Calu3 (cell line): ENCODE measurements at regions not wholly inside any gene's neighbourhood (a gene's known extent, or its start where the extent isn't known, plus 50 kb on each side); places are given as distances from the start of the nearest gene placed in this dataset.

Experiments used
- BruUV-seq: library from RNA; stranded (reverse); fragments of 400-500 nt; replicated peaks from 2 replicates; lab custom pipeline; 2021; lab: Mats Ljungman, UMichigan
- CTCF ChIA-PET: fragments of 300-600 bp; sonication (Branson Sonifier 250); formaldehyde crosslinking; loops from one replicate; lab custom pipeline; 2022; ENCODE audit warnings: antibody characterized with exemption; lab: Charles Lee
- DNase-seq: peaks from one replicate; pipeline ENCODE4 v3.0.0; 2022
- H3K27ac Mint-ChIP-seq: one replicate; pipeline ENCODE4 v1.8.0; 2022; ENCODE audit warnings: mixed read lengths; ENCODE audit not compliant: unreplicated experiment
- H3K27me3 Mint-ChIP-seq: one replicate; pipeline ENCODE4 v1.8.0; 2022; ENCODE audit warnings: mixed read lengths; ENCODE audit not compliant: unreplicated experiment
- H3K36me3 Mint-ChIP-seq: one replicate; pipeline ENCODE4 v1.8.0; 2022; ENCODE audit warnings: mild to moderate bottlenecking, moderate library complexity, mixed read lengths; ENCODE audit not compliant: insufficient read depth, unreplicated experiment
- H3K4me1 Mint-ChIP-seq: one replicate; pipeline ENCODE4 v1.8.0; 2022; ENCODE audit warnings: mild to moderate bottlenecking, low read depth, mixed read lengths; ENCODE audit not compliant: unreplicated experiment
- H3K4me3 Mint-ChIP-seq: one replicate; pipeline ENCODE4 v1.8.0; 2022; ENCODE audit warnings: mild to moderate bottlenecking, low read depth, moderate library complexity, mixed read lengths; ENCODE audit not compliant: unreplicated experiment
- H3K9me3 Mint-ChIP-seq: one replicate; pipeline ENCODE4 v1.8.0; 2022; ENCODE audit warnings: low read depth, mixed read lengths; ENCODE audit not compliant: unreplicated experiment
- intact Hi-C: fragments of 100-400 bp; cut with micrococcal nuclease; formaldehyde crosslinking; loops from one replicate; pipeline ENCODE4 v1.10.0; 2022; ENCODE audit not compliant: unreplicated experiment
- TF ChIP-seq, protein P1 (sequence below): fragments of 200-600 bp; IDR thresholded peaks from one replicate; pipeline ENCODE4 v1.8.0; 2022; ENCODE audit warnings: antibody characterized with exemption; ENCODE audit not compliant: unreplicated experiment

DNA sequence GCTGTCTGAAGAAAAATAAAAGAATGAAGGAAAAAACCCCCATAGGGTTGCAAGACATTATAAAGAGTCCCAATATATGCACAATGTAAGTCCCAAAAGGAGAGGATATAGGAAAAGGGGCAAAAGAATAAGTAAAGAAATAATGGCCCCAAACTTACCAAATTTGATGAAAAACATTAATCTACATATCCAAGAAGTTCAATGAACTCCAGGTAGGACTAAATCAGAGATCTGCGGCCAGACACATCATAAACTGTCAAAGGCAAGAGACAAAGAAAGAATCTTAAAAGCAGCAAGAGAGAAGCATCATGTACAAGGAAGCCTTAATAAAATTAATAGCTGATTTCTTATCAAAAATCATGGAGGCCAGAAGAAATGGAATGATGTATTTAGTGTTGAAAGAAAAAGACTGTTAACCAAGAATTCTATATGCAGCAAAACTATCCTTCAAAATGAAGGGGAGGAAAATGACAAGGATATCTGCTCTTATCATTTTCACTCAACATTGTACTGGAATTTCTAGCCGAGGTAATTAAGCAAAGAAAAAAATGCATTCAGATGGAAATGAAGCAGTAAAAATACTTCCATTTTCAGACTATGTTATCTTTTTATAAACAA, 95.7 kb upstream of the GLI3 start:
- no peak overlapping the region for H3K27ac Mint-ChIP-seq
- no TSS peak for BruUV-seq
- H3K9me3 Mint-ChIP-seq: peaks cover 21% of the 10 kb centered on the region
- no peak overlapping the region for H3K4me3 Mint-ChIP-seq
- TF ChIP-seq, protein P1, sequence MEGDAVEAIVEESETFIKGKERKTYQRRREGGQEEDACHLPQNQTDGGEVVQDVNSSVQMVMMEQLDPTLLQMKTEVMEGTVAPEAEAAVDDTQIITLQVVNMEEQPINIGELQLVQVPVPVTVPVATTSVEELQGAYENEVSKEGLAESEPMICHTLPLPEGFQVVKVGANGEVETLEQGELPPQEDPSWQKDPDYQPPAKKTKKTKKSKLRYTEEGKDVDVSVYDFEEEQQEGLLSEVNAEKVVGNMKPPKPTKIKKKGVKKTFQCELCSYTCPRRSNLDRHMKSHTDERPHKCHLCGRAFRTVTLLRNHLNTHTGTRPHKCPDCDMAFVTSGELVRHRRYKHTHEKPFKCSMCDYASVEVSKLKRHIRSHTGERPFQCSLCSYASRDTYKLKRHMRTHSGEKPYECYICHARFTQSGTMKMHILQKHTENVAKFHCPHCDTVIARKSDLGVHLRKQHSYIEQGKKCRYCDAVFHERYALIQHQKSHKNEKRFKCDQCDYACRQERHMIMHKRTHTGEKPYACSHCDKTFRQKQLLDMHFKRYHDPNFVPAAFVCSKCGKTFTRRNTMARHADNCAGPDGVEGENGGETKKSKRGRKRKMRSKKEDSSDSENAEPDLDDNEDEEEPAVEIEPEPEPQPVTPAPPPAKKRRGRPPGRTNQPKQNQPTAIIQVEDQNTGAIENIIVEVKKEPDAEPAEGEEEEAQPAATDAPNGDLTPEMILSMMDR: no peak
- intact Hi-C loops: no loop called here
- H3K36me3 Mint-ChIP-seq: no peaks in the 10 kb centered on the region
- DNase-seq: no peak
- H3K27me3 Mint-ChIP-seq: no peaks in the 10 kb centered on the region
- CTCF ChIA-PET: no interaction called here
- H3K4me1 Mint-ChIP-seq: no peaks in the 10 kb centered on the region

DNA sequence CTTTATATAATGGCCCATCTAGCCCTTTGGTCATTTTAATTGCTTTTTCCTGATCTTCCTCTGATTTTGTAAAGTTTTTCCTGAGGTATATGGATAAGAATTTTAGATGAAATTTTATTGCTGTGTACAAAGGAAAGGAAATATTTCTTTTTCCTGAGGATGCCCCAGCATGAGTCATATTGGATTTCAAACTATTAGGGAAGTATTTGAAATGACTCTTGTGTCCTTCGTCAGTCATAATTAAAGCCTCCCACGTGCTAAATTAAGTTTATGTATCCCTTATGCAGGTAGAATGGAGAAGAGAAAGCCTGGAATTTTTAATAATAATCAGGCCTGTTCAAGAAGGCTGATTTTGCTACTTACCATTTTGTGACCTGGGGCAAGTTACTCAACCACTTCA, 82.6 kb upstream of the GLI3 start:
- BruUV-seq: no TSS peak
- Mint-ChIP-seq H3K36me3 (no peaks in the 10 kb centered on the region), H3K4me1 (no peaks in the 10 kb centered on the region), H3K4me3 (no peak overlapping the region), H3K27ac (no peak overlapping the region), H3K9me3 (peaks cover 12% of the 10 kb centered on the region), H3K27me3 (no peaks in the 10 kb centered on the region)
- intact Hi-C loops: no loop called here
- CTCF ChIA-PET: interaction anchor here (0.6 kb wide), 1 partner anchor 1183 kb away, joined by 3 read pairs; no protein-coding TSS in a partner anchor
- no peak for DNase-seq
- TF ChIP-seq, protein P1: no peak

DNA sequence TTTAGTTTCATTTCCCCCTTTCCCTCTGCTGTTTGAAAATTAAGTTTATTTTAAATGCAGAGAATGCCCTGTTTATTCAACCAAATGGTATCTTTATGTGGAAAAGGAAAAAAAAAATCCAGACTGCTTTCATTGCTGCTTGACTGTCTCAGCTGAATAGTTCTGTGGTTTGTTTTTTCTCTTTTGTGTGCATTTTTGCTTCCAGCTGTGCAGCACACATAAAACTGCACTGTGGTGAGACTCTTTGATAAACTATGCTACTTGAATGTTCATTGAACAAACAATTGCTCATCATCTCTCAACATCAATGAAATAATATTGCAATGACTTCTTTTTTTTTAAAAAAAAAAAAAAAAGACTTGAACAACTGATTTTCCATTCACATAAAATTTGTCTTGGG, 78.6 kb upstream of the GLI3 start:
- H3K27ac Mint-ChIP-seq: no peak overlapping the region

DNA sequence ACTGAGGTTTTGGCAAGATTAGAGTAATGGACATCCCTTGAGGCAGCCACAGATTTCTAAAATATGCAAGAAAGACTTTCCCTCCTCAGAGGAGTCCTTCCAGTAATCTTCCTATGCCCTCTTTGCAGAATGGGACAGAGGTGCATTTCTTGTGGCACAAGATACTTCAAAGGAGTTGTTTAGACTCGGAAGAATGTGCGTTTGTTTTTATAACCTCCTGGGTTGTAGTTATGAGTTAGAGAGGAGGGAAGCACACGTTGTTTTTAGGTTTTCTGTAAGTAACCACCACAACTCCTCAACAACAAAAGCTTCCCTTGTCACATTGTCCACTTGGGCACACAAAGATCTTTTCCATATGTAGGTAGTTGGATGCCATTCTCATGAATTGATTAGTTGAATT, 78.1 kb upstream of the GLI3 start:
- Mint-ChIP-seq H3K4me1 (no peaks in the 10 kb centered on the region), H3K36me3 (no peaks in the 10 kb centered on the region), H3K27ac (no peak overlapping the region), H3K4me3 (no peak overlapping the region), H3K9me3 (peaks cover 18% of the 10 kb centered on the region), H3K27me3 (no peaks in the 10 kb centered on the region)
- CTCF ChIA-PET: no interaction called here
- DNase-seq: no peak
- BruUV-seq: no TSS peak
- TF ChIP-seq, protein P1: no peak
- intact Hi-C loops: no loop called here

More for the DNA sequence above, 78.6 kb upstream of the GLI3 start:
- DNase-seq: no peak
- no peak overlapping the region for H3K4me3 Mint-ChIP-seq
- CTCF ChIA-PET: no interaction called here
- intact Hi-C loops: no loop called here
- H3K36me3 Mint-ChIP-seq: no peaks in the 10 kb centered on the region
- no peaks in the 10 kb centered on the region for H3K4me1 Mint-ChIP-seq
- BruUV-seq: no TSS peak
- H3K27me3 Mint-ChIP-seq: no peaks in the 10 kb centered on the region
- TF ChIP-seq, protein P1: no peak
- peaks cover 18% of the 10 kb centered on the region for H3K9me3 Mint-ChIP-seq
